GM18858 (cell line): ENCODE measurements at regions not wholly inside any gene's neighbourhood (a gene's known extent, or its start where the extent isn't known, plus 50 kb on each side); places are given as distances from the start of the nearest gene placed in this dataset.
"Not testable (repeated sequence)": the region's sequence is repeated elsewhere in the genome, so short reads cannot be mapped to it uniquely, and the experiment has no call there.

ENCODE experiments used
- ATAC-seq: cut with Tn5 transposase; IDR thresholded peaks from one replicate; pipeline ENCODE4 v1.9.1; 2021; ENCODE audit not compliant: unreplicated experiment

DNA sequence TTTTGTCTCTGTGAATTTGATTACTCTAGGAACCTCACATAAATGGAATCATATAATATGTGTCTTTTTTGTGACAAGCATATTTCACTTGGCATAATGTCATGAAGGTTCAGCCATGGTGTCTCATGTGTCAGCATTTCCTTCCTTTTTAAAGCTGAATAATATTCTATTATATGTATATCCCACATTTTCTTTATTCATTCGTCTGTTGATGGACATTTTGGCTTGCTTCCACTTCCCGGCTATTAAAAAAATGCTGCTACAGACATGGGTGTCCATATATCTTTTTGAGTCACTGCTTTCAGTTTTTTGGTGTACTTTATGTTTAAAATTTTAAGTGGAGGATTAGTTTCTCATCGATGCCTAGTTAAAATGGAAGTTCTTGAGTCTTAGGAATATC is 59.8 kb upstream of the C5orf63 start:
- ATAC-seq: no peak

DNA sequence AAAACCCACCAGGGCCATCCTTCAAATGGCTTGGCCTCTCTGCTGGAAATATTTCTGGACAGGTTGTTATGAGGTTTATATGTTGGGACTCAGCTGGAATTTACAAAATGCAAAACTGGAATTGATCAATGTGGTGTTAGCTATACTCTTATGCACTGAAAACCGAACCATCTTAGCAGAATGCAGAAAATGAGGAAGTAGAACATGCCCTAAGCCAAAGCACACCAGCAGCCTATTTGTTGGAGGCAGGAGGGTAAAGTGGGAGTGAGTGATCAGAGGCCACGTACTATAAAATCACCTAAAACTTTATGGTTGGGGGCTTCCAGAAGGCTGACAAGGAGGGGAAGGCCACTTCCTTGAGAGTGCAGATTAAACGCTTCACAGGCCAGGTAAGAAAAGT is 63.6 kb upstream of the C5orf63 start:
- no peak for ATAC-seq

DNA sequence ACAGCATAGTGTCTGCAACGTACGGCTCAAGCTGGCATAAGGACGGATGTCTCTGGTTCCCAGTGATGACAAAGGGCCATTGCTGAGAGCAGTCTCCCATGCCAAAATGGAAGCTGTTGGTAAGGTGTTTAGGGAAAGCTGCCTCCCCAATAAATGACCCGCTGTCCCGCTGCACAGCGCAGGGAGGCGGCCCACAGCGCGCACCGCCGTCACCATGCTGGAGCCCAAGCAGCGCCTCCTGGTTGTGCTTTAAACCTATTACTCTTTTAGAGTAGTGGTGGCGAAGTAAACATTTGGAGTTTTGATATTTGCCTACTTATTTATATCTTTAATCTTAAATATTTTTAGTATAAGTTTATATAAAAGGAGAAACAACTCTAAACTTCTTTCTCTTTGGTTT is 70.4 kb upstream of the C5orf63 start:
- no peak for ATAC-seq

DNA sequence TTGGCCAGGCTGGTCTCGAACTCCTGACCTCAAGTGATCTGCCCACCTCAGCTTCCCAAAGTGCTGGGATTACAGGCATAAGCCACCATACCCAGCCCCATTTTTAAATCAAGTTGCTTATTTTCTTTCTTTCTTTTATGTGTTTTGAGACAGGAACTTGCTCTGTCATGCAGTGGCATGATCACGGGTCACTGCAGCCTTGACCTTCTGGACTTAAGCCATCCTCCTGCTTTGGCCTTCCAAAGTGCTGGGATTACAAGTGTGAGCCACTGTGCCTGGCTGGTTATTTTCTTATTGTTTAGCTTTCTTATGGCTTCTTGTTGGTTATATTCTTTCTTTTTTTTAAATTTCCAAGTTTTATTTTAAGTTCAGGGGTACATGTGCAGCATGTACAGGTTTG is 79.7 kb upstream of the C5orf63 start:
- no peak for ATAC-seq

DNA sequence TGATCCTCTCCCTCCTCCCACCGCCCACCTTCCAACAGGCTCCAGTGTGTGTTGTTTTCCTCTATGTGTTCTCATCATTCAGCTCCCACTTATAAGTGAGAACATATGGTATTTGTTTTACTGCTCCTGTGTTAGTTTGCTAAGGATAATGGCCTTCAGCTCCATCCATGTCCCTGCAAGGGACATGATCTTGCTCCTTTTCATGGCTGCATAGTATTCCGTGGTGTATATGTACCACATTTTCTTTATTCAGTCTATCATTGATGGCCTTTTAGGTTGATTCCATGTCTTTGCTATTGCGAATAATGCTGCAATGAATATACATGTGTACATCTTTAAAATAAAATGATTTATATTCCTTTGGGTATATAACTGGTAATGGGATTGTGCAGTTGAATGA is 80.2 kb upstream of the C5orf63 start:
- no peak for ATAC-seq

DNA sequence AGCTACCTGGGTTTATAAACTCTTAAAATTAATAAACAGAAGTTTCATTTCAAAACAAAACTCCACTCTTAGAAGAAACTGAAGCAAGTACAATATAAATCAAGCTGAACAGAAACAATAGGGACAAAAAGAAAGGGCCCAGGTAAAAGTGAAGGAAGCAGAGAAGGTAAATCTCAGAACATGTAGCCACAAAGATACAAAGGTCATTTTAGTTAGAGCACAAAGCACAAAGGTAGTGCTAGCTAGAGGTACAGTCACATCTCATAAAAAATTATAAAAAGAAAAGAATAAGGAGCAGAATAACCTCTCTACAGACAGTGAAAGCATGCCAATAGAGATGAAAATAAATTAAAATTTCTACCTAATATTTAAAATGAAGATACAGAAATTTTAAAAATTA is 90.4 kb upstream of the C5orf63 start:
- no peak for ATAC-seq

DNA sequence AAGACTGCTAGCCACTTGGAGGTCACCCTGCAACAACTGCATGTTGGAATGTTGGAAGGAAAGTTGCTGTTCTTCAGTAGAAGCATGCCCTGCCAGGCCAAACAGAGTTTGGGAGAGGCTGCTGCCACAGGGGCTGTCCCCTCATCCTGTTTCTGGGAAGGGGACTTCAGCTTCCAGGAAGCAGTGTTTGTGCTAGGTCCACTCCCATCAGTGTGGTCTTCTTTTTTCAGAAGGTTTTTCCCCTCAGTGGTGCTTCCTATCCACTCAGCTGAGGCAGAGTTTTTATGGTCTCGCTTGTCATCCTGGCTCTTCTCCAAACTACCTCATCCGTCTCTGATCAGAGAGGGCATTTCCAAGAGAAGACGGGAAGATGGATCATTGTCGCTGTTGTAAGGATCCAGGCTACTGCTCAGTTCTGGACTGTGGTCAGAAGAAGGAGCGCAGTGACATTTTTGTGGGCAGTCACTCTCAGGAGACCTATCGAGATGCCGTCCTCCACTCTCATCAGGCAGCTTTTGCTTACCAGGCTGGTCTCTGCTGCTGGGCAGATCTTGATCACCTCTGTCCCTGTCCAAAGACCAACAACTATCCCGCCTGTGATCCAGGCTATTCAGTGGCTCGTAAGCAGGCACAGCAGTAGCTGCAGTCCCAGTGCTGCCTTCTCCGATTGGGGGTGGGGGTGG is 97.8 kb upstream of the C5orf63 start:
- ATAC-seq: no peak

DNA sequence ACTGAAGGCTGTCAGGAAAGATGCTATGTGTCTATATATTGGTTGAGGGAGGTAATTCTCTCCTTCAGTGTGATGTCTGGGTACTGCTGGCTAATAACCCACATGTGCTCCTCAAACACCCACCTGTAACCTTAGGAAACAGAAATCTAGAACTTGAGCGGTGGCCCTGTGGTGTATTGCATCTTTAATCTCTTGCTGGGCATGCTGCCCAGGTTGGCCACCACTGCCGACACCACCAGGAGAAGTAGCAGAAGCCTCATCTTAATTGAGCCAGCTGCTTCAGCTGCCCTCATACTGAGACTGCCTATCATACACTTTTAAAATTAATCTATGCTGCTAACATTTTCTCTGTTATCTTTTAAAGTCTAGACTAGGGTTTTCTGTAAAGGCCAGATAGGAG is 103.5 kb upstream of the C5orf63 start:
- ATAC-seq: no peak

DNA sequence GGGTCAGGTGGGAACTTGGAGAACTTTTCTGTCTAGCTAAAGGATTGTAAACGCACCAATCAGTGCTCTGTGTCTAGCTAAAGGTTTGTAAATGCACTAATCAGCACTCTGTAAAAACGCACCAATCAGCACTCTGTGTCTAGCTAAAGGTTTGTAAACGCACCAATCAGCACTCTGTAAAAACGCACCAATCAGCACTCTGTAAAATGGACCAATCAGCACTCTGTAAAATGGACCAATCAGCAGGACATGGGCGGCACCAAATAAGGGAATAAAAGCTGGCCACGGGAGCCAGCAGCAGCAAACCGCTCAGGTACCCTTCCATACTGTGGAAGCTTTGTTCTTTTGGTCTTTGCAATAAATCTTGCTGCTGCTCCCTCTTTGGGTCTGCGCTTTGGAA is 108.0 kb upstream of the MEGF10 start:
- not testable (repeated sequence) for ATAC-seq

DNA sequence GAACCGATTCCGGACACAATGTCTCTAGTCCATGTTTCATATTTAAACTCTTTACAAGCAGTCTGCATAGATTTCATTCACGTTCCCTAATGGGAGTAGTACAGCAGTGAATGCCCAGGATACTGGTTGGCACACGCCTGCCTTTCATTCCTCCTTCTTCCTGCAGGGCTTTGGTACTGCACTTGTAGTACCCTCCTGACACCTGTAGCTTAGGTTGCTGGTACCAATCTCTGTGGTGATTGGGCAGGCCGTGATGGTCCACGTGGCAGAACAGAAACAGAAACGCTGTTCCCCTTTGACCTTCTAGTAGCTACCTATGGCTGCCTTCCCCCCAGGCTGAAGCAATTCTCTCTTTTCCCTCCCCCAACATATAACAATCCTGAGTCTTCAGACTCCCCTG is 107.3 kb upstream of the MEGF10 start:
- no peak for ATAC-seq

DNA sequence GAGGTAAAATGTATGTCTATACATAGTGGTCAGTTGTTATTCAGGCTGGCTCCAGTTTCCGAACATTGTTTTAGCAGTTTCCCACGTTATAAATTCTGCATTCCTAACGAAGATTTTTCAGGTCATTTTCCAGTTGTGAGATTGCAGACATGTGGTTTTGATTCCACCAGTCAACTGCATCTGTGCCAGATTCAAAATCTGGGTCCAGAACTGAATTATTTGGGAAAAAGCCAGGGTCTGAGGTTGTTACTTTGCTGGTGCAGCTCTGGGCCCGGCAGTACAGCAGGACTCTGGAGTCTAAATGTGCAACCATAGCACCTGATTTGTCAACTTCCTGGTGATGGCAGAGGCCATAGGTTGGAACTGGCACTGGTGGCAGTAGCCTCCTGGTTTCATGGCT is 105.7 kb upstream of the MEGF10 start:
- no peak for ATAC-seq

DNA sequence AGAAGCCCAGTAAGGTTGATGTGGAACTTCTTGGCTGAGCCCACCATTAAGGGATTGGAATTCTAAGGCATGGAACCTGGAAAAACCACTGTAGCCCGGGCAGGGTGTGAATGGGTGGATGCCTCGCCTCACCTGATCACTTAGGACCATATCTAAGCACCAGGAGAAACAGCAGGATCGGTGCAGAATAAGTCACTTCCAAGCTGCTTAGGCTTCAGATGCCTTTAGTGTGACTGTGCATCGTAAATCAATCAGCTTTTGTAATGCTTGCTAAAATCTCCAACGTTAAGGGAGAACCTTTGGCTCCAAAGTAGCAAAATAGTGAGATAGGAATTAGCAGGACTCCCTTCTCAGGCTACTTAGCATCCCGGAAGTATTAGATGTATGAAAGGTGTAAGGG is 103.9 kb upstream of the MEGF10 start:
- ATAC-seq: no peak

DNA sequence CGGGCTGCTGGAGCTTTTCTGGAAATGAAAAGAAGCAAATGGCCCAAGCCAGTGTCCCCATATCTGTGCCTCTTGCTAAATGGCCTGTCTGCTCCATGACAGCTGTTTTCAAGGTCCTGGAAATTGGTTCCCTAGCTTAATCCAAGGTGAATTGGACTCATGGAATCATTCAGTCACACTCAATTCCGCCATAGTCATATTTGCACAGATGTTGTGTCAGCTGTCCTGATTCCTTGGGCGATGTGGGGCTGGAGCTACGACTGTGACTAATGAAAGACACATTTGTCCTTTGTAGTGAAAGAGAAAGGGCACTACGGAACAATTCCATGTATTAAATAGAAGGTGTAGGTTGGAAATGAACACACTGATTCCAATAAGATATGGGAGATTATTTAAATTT is 102.9 kb upstream of the MEGF10 start:
- ATAC-seq: no peak

DNA sequence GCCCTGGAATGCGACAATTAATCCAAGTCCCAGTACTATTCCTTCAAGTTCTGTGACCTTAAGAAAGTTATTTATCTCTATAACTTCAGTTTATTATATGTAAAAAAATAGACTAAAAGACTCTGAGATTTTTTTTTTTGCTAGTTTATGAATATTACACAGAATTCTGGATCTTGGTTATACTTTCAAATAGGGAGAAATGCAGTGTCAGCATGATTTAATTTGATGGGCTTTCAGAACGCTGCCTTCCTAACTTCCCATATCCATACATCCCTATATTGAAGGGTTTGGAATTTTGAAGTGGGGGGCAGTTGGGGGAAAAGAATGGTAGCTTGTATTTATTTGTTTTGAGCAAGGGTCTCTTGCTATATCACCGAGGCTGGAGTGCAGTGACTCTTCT is 98.4 kb upstream of the MEGF10 start:
- no peak for ATAC-seq

DNA sequence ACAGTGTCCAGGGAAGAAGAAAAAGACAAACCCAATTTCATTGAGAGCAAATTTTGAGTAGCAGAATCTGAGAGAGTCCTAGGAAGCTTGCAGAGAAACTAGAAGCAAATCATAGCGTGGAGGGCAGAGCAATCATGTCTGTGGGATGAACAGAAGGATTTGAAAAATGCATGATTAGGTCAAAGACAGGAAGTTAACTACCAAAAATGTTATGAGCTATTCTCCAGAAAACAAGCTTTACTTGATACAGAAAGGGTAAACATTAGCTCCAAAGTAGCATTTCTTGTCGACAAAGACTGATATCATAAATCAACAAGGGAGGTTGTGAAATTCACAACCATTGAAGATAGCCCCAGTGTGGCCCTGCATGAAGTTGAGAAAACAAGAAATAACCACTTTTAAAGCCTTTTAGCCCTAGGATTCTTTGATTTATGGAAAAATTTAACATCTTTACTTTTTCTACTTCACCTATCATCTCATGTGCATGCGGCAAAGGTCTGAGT is 97.7 kb upstream of the MEGF10 start:
- ATAC-seq: no peak

DNA sequence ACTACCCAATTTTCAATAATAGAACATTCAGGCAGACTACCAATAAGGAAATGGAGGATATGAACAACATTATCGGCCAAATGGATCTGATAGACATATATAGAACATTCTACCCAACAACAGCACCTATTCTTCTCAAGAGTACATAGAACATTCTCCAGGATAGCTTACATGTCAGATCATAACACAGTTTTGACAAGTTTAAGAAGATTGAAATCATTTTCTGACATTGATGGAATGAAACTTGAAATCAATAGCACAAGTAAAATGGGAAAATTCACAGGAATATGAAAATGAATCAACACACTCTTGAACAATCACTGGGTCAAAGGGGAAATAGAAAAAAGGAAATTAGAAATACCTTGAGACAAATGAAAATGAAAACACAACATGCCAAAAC is 94.6 kb upstream of the MEGF10 start:
- ATAC-seq: no peak

DNA sequence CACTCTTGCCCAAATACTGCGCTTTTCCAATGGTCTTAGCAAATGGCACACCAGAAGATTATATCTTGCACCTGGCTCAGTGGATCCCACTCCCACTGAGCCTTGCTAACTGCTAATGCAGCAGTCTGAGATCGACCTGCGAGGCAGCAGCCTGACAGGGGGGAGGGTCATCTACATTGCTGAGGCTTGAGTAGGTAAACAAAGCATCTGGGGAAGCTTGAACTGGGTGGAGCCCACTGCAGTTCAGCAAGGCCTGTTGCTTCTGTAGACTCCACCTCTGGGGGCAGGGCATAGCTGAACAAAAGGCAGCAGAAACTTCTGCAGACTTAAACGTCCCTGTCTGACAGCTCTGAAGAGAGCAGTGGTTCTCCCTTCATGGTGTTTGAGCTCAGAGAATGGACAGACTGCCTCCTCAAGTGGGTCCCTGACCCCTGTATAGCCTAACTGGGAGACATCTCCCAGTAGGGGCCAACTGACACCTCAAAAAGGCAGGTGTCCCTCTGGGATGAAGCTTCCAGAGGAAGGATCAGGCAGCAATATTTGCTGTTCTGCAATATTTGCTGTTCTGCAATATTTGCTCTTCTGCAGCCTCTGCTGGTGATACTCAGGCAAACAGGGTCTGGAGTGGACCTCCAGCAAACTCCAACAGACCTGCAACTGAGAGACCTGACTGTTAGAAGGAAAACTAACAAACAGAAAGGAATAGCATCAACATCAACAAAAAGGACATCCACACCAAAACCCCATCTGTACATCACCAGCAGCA is 93.0 kb upstream of the MEGF10 start:
- ATAC-seq: not testable (repeated sequence)

DNA sequence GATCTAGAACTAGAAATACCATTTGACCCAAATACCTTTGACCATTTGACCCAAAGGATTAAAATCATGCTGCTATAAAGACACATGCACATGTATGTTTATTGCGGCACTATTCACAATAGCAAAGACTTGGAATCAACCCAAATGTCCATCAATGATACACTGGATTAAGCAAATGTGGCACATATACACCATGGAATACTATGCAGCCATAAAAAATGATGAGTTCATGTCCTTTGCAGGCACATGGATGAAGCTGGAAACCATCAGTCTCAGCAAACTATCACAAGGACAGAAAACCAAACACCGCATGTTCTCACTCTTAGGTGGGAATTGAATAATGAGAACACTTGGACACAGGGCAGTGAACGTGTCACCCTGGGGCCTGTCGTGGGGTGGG is 87.9 kb upstream of the MEGF10 start:
- not testable (repeated sequence) for ATAC-seq

DNA sequence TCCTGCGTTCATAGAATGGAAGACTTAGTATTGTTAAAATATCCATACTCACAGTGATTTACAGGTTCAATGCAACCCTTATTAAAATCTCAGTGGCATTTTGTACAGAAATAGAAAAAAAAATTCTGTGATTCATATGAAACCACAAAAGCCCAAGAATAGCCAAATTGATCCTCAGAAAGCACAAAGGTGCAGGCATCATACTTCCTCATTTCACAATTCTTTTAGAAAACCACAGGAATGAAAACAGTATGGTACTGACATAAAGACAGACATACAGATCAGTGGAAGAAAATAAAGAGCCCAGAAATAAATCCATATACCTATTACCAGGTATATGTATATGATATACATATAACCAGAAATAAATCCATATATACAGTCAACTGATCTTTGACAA is 86.8 kb upstream of the MEGF10 start:
- no peak for ATAC-seq

DNA sequence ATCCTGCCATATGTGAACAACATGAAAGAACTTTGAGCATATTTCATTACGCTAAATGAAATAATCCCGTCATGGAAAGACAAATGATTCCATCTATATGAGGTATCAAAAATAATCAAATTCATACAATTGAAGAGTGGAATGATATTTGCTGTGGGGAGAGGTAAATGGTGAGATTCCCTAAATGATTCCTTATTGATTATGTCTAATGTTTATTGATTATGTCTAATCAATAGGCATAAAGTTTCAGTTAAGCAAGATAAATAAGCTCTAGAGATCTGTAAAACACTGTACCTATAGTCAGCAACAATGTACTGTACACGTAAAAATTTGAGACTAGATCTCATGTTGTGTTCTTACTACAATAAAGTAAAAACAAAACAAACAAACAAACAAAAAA is 85.4 kb upstream of the MEGF10 start:
- ATAC-seq: no peak

DNA sequence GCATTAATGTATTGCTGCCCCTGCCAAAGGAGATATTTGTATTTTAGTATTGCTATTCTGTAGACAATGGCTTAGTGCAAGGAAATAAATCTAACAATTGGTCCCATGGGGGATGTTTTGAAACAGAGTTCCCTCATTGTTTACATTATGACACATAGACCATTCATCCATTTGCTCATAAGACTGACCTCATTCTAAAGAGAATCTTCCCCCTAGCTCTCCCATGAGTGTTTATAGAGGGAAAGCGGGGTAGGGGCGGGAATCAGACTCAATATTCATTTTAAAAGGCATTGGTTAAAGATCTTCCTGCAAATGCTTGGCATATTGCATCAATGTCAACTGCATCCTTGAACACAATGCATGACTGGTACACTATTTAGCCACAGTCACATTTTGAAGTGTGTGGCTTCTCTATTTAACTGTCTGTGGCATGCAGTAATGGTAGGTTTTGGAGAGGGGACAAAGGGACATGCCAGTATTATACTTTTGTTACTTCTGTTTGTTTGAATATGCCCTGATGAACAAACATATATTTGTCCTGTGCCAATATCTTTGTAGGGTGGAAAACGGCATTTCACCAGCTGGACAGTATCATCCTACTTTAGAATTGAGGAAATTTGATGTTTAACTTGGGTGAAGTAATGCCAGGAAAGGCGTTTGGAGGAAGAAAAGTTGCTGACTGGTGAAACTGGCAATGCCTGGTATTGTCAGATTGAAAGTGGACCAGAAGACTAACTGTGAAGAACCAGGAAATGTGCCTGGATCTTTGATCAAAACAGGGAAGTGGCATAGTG is 84.1 kb upstream of the MEGF10 start:
- no peak for ATAC-seq

DNA sequence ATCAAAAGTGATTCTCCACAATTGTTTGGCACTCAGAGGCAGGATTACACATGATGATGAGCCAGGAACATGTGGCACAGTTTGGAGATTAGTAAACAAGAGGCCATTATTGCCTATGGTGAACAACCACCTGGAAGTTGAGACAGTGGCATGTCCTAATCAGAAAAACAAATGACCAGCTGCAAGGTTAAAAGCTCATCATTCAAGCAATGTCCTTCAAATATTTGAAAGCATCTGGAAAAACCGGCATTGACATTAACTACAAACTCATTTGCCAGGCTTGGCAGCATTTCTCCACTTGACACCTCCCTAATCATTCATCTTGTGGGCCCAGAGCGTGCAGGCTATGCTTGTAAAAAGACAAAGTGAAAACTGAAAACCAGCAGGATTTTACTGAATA is 80.6 kb upstream of the MEGF10 start:
- no peak for ATAC-seq
